ENCODE measurements at regions not wholly inside any gene's neighbourhood (a gene's known extent, or its start where the extent isn't known, plus 50 kb on each side); places are given as distances from the start of the nearest gene placed in this dataset.

DNA sequence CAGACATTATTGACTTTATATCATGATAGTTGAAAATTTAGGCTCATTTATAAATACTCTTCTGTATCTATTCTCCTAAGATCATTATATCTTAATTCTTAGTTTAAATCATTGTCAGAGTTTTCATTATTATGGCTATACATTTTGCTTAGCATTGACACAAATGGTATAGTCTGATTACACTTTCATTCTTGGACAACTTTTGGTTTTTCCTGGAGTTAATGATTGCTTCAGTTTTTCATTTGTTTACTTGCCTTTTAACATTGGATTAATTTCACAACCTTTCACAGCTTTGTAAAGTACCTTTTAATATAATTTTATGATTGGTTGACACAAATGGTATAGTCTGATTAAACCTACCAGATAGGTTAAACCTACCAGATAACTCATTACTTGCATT is 298.2 kb downstream of the DYSF start:
- TF ChIP-seq PAX5 (IDR thresholded peaks at IDR 0.05; ENCODE audit: borderline replicate concordance, low read depth, low read length) (no peak), RBBP5 (conservative IDR thresholded peaks at IDR 0.05) (no peak), SRF (IDR thresholded peaks at IDR 0.05; ENCODE audit: low read depth in 2 of 2, low read length in 2 of 2) (no peak), TBL1XR1 (IDR thresholded peaks at IDR 0.05; ENCODE audit: low read depth, low read length) (no peak), TCF3 (IDR thresholded peaks at IDR 0.05; ENCODE audit: borderline replicate concordance, insufficient read depth, low read depth, low read length) (no peak), YY1 (IDR thresholded peaks at IDR 0.05; ENCODE audit: low read depth, low read length) (no peak), JUND (IDR thresholded peaks at IDR 0.05; ENCODE audit: low read depth, low read length) (no peak), ZNF217 (IDR thresholded peaks at IDR 0.05) (no peak), MTA3 (IDR thresholded peaks at IDR 0.05; ENCODE audit: borderline replicate concordance, low read length) (no peak), CREM (IDR thresholded peaks at IDR 0.05; ENCODE audit: low read depth) (no peak), NRF1 (conservative IDR thresholded peaks at IDR 0.05; ENCODE audit: low read depth, low read length) (no peak)
- TF ChIP-seq, protein P1, sequence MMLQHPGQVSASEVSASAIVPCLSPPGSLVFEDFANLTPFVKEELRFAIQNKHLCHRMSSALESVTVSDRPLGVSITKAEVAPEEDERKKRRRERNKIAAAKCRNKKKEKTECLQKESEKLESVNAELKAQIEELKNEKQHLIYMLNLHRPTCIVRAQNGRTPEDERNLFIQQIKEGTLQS (IDR thresholded peaks at IDR 0.05; ENCODE audit: borderline replicate concordance, extremely low read depth, low read depth, low read length): no peak
- H4K20me1 ChIP-seq (ENCODE audit: control insufficient read depth, insufficient read depth): no peaks in the 10 kb centered on the region

More for the DNA sequence above, 298.2 kb downstream of the DYSF start:
- Histone ChIP-seq H3K4me1 (ENCODE audit: control insufficient read depth, insufficient read depth, low read length) (no peaks in the 10 kb centered on the region), H3K27ac (ENCODE audit: control insufficient read depth, insufficient read depth) (no peak overlapping the region), H3K4me3 (no peak overlapping the region), H3K79me2 (ENCODE audit: control insufficient read depth, insufficient read depth, low read length) (no peaks in the 10 kb centered on the region), H3K4me2 (ENCODE audit: control insufficient read depth, insufficient read depth) (no peak overlapping the region), H3K9ac (ENCODE audit: control insufficient read depth, insufficient read depth, low read length) (no peak overlapping the region), H3K9me3 (replicated peaks; ENCODE audit: control insufficient read depth, insufficient read depth, low read length) (no peaks in the 10 kb centered on the region), H3K36me3 (ENCODE audit: control insufficient read depth in 2 of 2, insufficient read depth in 2 of 2, low read length in 1 of 2) (no peaks in the 10 kb centered on the region), H2AFZ (ENCODE audit: control insufficient read depth, low read depth, low read length) (no peak overlapping the region), H3K27me3 (replicated peaks in 1 of 2; ENCODE audit: control insufficient read depth in 2 of 2, insufficient read depth in 2 of 2, low read length in 1 of 2) (no peaks in the 10 kb centered on the region)
- ChIA-PET CTCF (no interaction called here), POLR2A (no interaction called here), RAD21 (ENCODE audit: unreplicated experiment) (no interaction called here), SMC1A (ENCODE audit: uncharacterized antibody, unreplicated experiment) (no interaction called here)
- no peak for ATAC-seq
- BruUV-seq (replicated peaks): no TSS peak
- DNase-seq (ENCODE audit: low read depth, low spot score): no peak
- in situ Hi-C loops (cut with MboI): no loop called here
- intact Hi-C loops (cut with micrococcal nuclease; ENCODE audit: unreplicated experiment): no loop called here
- no peak for FAIRE-seq

All from GM12878 (cell line).